ENCODE measurements at regions not wholly inside any gene's neighbourhood (a gene's known extent, or its start where the extent isn't known, plus 50 kb on each side); places are given as distances from the start of the nearest gene placed in this dataset.
"Not testable (repeated sequence)": the region's sequence is repeated elsewhere in the genome, so short reads cannot be mapped to it uniquely, and the experiment has no call there.

DNA sequence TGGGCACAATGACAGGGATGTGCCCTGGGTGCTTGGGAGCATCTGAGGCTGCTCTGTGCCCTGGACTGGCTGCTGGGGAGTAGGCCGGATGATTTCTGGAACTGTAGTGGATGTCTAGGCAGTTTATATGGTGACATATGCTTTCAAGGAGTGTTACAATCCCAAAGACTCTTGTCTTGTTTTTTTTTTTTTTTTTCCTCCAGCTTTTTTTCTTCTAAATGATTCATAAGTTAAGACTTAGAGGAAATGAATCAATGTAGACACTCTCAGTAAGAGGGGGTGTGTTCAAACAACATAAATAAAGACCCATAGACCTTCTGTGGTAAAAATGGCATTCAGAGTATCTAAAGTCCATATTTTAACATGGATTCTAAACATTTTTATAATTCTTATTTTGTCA, 706.1 kb upstream of the GOLIM4 start:
- no peak for DNase-seq (ENCODE audit: low read depth in 1 of 2, low spot score in 1 of 2)

DNA sequence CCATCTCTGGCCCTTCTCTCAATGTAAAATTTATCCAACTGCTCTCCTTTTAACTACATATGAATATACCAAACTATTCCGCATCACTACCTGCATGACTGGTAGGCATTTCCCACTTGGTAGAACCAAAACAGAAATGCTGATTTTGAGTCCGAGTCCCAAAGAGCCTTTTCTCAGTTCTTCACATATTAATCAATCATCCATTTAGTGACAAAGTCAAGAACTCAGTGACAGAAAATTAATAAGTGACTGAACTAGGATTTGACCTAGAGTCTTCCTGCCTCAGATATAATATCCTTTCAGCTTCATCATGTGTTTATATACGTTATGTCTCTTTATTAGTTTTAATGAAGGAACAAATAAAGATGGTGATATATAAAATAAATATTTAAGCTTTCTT, 700.6 kb upstream of the GOLIM4 start:
- DNase-seq (ENCODE audit: low read depth in 1 of 2, low spot score in 1 of 2) = no peak

DNA sequence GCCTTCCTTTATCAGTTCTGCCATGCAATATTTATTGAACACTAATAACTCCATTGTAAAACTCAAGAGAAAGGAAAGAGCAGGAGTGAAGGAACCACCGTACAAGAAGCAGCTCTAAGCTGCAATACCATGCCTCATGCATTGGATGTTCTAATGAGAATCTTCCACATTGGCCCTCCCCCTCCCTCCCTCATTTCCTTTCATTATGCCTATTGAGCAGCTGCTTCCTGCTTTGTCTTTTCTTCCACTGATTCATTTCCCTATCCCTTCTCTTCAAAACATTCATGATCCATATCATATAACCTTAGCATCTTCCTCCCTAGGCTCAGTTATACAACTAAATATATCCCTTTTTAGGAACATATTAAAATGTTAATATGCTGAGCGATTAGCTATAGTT, 698.7 kb upstream of the GOLIM4 start:
- DNase-seq (ENCODE audit: low read depth in 1 of 2, low spot score in 1 of 2) = no peak

DNA sequence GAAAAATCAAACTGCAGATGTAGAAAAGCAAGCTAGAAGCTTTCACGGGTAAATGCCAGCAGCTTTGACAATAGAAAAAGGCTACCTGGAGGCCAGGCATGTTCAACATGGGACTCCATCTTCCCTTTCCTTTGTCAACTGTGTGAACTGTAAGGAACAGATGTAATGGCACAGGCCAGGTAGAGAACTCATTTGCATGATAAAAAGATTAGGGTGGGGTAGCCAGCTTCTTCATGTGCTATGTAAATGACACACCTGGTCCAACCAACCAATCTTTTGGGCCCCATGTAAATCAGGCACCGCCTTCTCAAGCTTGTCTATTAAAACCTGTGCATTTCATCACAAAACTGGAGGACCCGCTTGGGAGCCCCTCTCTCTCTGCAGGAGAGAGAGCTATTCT, 686.5 kb upstream of the GOLIM4 start:
- no peak for DNase-seq (ENCODE audit: low read depth in 1 of 2, low spot score in 1 of 2)

- not testable (repeated sequence) for DNase-seq (ENCODE audit: low read depth in 1 of 2, low spot score in 1 of 2)
Observed at GRCh38 chr3:168779970-168780645, 684.4 kb upstream of the GOLIM4 start.

DNA sequence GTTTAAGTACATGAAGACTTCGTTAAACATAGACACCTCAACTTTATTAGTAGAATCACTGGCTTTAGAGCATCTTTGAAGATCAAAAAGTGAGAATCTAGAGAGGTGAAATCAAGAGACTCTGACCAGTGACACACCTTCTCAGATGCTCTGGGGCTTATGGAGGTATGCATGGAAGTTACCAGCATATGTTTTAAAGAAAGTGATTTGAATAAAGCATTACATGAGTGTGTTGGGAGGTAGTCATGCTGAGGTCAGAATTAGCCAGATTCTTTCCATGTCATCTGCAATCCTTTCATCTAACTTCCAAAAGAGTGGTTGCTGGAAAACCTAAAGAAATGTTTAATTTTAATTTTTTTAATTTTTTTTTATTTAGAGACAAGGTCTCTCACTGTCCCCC, 658.0 kb upstream of the GOLIM4 start:
- no peak for DNase-seq (ENCODE audit: low read depth in 1 of 2, low spot score in 1 of 2)

DNA sequence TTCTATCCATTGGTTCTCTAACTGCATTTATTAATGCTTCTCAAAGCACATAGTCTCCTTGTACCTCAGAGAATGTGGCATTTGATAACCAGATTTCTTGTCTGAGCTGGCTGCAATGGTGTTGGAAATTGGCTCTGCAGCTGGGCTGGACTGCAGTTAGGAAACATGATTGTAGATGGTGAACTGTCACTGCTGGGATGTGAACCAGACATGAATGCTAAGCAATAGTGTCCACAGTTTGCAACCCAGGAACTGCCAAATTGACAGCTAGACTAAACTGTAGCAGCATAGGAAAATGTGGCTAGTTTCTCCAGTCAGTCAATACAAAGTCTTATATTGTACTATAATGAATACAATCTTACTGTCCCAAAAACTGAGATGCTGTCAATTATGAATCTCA, 656.6 kb upstream of the GOLIM4 start:
- no peak for DNase-seq (ENCODE audit: low read depth in 1 of 2, low spot score in 1 of 2)

DNA sequence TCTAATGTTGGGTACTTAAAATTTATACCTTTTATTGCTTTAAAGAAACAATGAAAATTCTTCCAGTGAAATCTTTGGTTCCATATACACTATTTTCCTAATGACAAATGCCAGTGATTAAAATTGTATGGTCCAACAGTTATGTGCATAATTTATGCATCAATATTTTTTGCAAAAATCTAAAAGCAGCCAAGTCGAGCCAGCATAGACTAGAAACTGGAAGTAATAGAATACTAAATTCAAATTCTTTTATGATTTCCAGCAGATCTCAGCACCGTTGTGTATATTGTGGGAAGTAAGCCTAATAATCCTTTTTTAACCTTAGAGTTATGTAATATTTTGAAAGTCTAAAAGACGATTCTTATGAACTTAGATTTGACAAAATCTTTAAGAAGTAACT, 652.0 kb upstream of the GOLIM4 start:
- DNase-seq (ENCODE audit: low read depth in 1 of 2, low spot score in 1 of 2) = no peak

DNA sequence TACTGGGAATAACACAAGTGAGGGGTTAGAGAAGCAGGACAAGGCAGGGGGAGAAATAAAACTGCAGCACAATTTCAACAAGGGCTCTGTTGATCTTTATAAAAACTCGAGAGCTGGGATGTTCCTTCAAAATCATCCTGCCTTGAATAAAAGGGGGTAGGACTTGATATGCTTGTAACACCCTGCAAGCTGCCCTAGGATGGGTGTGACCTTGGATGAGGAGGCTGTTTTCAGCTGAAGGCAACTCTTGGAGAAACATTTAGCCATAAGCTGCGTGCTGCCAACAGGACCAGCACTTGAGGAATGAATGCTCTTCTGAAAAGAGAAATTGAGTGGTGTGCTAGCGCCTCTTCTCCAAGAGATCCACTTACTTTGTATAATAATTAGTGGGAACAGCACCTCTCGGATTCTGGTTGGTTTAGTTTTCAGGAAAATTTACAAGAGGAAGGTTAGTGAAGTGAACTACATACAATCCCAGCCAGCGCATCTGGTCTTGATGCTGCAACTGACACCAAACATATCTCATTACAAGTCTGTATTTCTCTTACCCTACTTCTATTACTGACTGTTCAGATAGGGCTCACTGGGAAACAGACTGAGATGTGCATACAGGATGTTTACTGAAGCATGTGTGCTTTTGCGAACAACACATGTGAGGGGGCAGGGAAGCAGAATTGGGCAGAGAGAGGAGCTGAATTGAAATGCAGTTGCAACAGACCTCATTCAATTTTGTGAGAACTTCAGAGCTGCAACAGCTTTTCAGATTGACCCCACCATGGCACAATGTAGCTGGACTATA, 643.0 kb upstream of the GOLIM4 start:
- DNase-seq (ENCODE audit: low read depth in 1 of 2, low spot score in 1 of 2) = no peak

GRCh38 chr3:168736202-168736601, 640.5 kb upstream of the GOLIM4 start:
- DNase-seq (ENCODE audit: low read depth in 1 of 2, low spot score in 1 of 2) = no peak

DNA sequence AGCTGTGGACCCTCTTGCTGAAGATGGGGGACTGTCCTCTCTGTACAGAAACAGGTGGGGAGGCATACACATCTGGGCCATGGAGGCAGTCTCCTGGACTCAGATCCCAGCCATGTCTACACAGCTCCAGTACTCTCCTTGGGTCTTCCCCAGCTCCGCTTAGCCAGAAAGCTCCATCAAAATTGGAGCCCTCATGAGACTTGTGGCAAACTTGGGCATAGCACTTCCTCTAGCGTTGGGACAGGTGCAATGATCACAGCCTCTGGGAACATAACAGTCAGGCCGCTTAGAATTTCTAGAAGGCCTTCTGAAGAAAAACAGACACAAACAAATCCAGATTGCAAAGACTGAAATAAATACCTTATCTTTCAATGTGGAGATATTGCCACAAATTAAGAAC, 634.3 kb upstream of the GOLIM4 start:
- DNase-seq (ENCODE audit: low read depth in 1 of 2, low spot score in 1 of 2) = no peak

DNA sequence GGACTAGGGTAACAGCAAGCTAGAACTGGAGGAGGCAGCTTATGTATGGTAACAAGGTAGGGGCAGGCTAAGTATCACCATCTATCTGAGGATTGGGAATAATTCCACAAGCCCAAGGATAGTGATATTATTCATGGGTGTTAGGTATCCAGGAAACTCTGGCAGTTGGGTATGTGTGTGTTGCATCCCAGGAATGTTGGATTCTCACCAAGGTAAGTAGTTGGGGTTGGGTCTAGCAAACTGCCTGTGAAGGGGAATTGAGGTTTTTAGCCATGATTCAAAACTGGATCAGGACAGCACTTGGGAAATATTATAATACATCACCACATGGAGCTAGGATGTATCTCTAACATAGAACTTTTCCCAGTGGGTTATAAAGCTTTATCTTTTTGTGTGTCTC, 626.4 kb upstream of the GOLIM4 start:
- DNase-seq (ENCODE audit: low read depth in 1 of 2, low spot score in 1 of 2) = no peak

DNA sequence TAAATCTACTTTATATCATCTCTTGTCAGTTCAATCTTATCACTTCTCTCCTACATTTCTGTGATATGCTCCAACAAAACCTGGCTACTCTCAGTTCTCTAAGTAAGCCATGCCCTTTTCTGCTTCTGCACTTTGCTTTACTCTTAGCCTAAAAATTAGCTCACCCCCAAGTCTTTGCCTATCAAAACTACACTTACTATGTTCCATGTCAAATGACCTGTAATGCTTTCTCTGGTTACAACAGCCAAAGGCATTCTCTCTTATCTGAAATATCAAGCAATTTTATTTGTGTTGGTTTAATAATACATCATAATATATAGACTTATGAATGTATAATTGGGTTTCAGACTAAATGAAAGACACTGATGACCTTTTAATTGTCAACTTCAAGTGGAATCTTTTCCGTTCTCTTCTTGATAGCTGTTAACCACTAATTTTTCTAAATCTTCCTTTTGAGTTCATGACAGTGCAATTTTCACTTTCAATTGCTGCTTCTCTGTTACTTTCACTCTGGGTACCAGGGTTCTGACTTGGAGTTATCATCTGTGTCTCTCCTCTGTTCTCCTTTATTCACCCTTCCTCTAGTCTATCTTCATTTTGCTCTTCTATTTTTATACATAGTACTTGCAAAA, 619.0 kb upstream of the GOLIM4 start:
- DNase-seq (ENCODE audit: low read depth in 1 of 2, low spot score in 1 of 2) = no peak

DNA sequence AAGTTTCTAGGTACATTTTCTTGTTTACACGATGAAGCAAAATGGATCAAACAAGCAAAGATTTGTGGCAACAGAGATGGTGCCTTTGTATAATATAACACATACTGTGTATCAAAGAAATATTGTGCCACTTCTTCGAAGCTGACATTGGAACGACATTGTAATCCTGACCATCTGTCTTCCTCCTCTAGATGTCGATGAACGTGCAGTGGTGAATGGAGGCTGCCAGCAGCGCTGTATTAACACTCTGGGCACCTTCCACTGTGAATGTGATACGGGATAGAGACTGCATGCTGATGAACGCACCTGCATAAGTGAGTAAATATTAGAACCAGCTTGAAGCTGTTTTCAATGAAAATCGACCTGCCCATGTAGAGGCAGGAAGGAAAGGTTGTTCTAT, 613.3 kb upstream of the GOLIM4 start:
- no peak for DNase-seq (ENCODE audit: low read depth in 1 of 2, low spot score in 1 of 2)

DNA sequence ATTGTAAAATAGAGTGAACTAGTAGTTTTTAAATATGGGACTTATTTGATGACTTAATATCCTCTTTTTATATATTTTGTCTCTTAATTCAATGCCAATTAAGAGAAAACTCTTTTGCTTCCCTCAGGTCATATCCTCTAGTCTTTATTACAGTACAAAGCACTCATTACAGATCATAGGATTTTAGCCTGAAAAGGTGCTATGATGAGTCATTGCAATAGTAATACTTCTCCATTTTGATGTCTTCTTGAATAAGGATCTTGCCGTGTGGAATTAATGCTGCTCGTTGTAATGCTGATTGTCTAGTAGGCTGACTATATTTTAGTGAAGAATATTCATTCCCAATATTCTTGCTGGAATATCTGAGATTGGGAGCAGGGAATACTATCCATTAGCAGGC, 612.2 kb upstream of the GOLIM4 start:
- no peak for DNase-seq (ENCODE audit: low read depth in 1 of 2, low spot score in 1 of 2)

GRCh38 chr3:168705412-168705811, 609.7 kb upstream of the GOLIM4 start:
- no peak for DNase-seq (ENCODE audit: low read depth in 1 of 2, low spot score in 1 of 2)

- DNase-seq (ENCODE audit: low read depth in 1 of 2, low spot score in 1 of 2) = no peak
Observed at GRCh38 chr3:168696051-168696450, 600.3 kb upstream of the GOLIM4 start.

- no peak for DNase-seq (ENCODE audit: low read depth in 1 of 2, low spot score in 1 of 2)
Observed at GRCh38 chr3:168693870-168694269, 598.1 kb upstream of the GOLIM4 start.

GRCh38 chr3:168688267-168688666, 592.5 kb upstream of the GOLIM4 start:
- no peak for DNase-seq (ENCODE audit: low read depth in 1 of 2, low spot score in 1 of 2)

- no peak for DNase-seq (ENCODE audit: low read depth in 1 of 2, low spot score in 1 of 2)
Observed at GRCh38 chr3:168684519-168684918, 588.8 kb upstream of the GOLIM4 start.

GRCh38 chr3:168678730-168679129, 583.0 kb upstream of the GOLIM4 start:
- no peak for DNase-seq (ENCODE audit: low read depth in 1 of 2, low spot score in 1 of 2)

DNA sequence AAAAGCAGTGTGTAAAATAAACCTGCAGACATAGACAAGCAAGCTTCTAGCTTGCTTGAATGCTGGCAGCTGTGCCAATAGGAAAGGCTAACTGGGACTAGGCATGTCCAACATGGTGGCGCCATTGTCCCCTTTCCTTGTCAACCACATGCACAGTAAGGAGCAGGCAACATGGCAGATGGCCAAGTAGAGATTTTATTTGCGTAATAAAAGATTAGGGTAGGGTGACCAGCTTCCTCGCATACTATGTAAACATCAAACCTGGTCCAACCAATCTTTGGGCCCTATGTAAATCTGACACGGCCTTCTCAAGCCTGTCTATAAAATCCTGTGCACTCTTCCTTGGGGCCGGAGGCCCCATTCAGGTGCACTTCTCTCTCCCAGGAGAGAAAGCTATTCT, 575.4 kb upstream of the GOLIM4 start:
- DNase-seq (ENCODE audit: low read depth in 1 of 2, low spot score in 1 of 2) = no peak
